Neuronal stem cell (in vitro differentiated cells): ENCODE measurements at regions not wholly inside any gene's neighbourhood (a gene's known extent, or its start where the extent isn't known, plus 50 kb on each side); places are given as distances from the start of the nearest gene placed in this dataset.

ENCODE experiments used
- DNase-seq: peaks from one replicate; pipeline ENCODE4 v3.0.0-alpha.2; 2013; ENCODE audit warnings: low spot score
- H2AFZ ChIP-seq: one replicate; pipeline ENCODE4 v1.6.1; 2013; ENCODE audit warnings: mild to moderate bottlenecking, low read length, inconsistent platforms
- H2AK5ac ChIP-seq: 2 replicates; pipeline ENCODE4 v1.6.1; 2013; ENCODE audit warnings: low read depth, mild to moderate bottlenecking, inconsistent platforms, low read length, moderate library complexity, mixed read lengths
- H2BK120ac ChIP-seq: 2 replicates; pipeline ENCODE4 v1.6.1; 2013; ENCODE audit warnings: low read depth, mild to moderate bottlenecking, inconsistent platforms, low read length, moderate library complexity, mixed read lengths
- H2BK12ac ChIP-seq: one replicate; pipeline ENCODE4 v1.6.1; 2013; ENCODE audit warnings: low read length, inconsistent platforms
- H2BK15ac ChIP-seq: 2 replicates; pipeline ENCODE4 v1.6.1; 2013; ENCODE audit warnings: mild to moderate bottlenecking, low read length, inconsistent platforms, mixed read lengths
- H2BK5ac ChIP-seq: one replicate; pipeline ENCODE4 v1.6.1; 2013; ENCODE audit warnings: inconsistent platforms, mild to moderate bottlenecking, low read length, moderate library complexity
- H3K14ac ChIP-seq: one replicate; pipeline ENCODE4 v1.6.1; 2013; ENCODE audit warnings: low read length, inconsistent platforms
- H3K18ac ChIP-seq: 2 replicates; pipeline ENCODE4 v1.6.1; 2013; ENCODE audit warnings: low read length, inconsistent platforms
- H3K23ac ChIP-seq: 2 replicates; pipeline ENCODE4 v1.6.1; 2013; ENCODE audit warnings: low read depth, mild to moderate bottlenecking, mixed read lengths, low read length, inconsistent platforms; ENCODE audit not compliant: poor library complexity
- H3K27ac ChIP-seq: replicated peaks from 3 replicates; pipeline ENCODE4 v1.5.1; 2013; ENCODE audit warnings: low read length, inconsistent platforms
- H3K27me3 ChIP-seq, 3 experiments: 2 replicates each; pipeline ENCODE4 v1.6.1; 2013; ENCODE audit warnings: low read length in 3 of 3, mild to moderate bottlenecking in 2 of 3, inconsistent platforms in 1 of 3, low read depth in 1 of 3, mixed read lengths in 1 of 3, moderate library complexity in 1 of 3; ENCODE audit not compliant: control insufficient read depth in 3 of 3, insufficient read depth in 3 of 3
- H3K36me3 ChIP-seq, 2 donors: replicated peaks in 1 of 2; 2 replicates each; pipeline ENCODE4 v1.6.1; 2013; ENCODE audit warnings: low read length in 2 of 2; ENCODE audit not compliant: control insufficient read depth in 2 of 2, insufficient read depth in 2 of 2
- H3K4ac ChIP-seq: 2 replicates; pipeline ENCODE4 v1.6.1; 2013; ENCODE audit warnings: inconsistent platforms, mild to moderate bottlenecking, low read length, moderate library complexity
- H3K4me1 ChIP-seq, 2 donors: 1 replicate in 1 of 2; 2 replicates in 1 of 2; pipeline ENCODE4 v1.6.1; 2013; ENCODE audit warnings: low read length in 2 of 2, low read depth in 1 of 2; ENCODE audit not compliant: control insufficient read depth in 2 of 2, insufficient read depth in 1 of 2
- H3K4me2 ChIP-seq: one replicate; pipeline ENCODE4 v1.6.1; 2013; ENCODE audit warnings: mild to moderate bottlenecking, low read length, inconsistent platforms; ENCODE audit not compliant: insufficient read depth, poor library complexity, severe bottlenecking
- H3K4me3 ChIP-seq, 2 donors: 2 replicates each; pipeline ENCODE4 v1.5.1; 2013; ENCODE audit warnings: low read length in 2 of 2, mild to moderate bottlenecking in 2 of 2, inconsistent platforms in 1 of 2, moderate library complexity in 1 of 2
- H3K79me1 ChIP-seq: one replicate; pipeline ENCODE4 v1.6.1; 2013; ENCODE audit warnings: low read depth, mild to moderate bottlenecking, inconsistent platforms, low read length, moderate library complexity
- H3K9ac ChIP-seq: one replicate; pipeline ENCODE4 v1.6.1; 2013; ENCODE audit warnings: mild to moderate bottlenecking, low read depth, low read length, inconsistent platforms; ENCODE audit not compliant: poor library complexity
- H3K9me3 ChIP-seq, 2 donors: replicated peaks in 1 of 2; 2 replicates each; pipeline versions ENCODE3 to v1.6.1; 2013; ENCODE audit warnings: low read length in 2 of 2, mild to moderate bottlenecking in 2 of 2, inconsistent platforms in 1 of 2, low read depth in 1 of 2, mixed read lengths in 1 of 2, moderate library complexity in 1 of 2; ENCODE audit not compliant: control insufficient read depth in 2 of 2, insufficient read depth in 1 of 2
- H4K8ac ChIP-seq: one replicate; pipeline ENCODE4 v1.6.1; 2013; ENCODE audit warnings: low read depth, mild to moderate bottlenecking, inconsistent platforms, low read length, moderate library complexity
- H4K91ac ChIP-seq: one replicate; pipeline ENCODE4 v1.6.1; 2013; ENCODE audit warnings: low read length, low read depth, mild to moderate bottlenecking, inconsistent platforms; ENCODE audit not compliant: poor library complexity
- WGBS, 2 donors: extraction: QIAGEN DNeasy Blood & Tissue Kit; methylation state at CpG; one replicate each; pipeline ENCODE4 v1.1.7; 2013; ENCODE audit warnings: missing lambda C conversion rate in 2 of 2, mixed read lengths in 1 of 2; ENCODE audit not compliant: insufficient read length in 2 of 2, insufficient replicate concordance in 1 of 2; ENCODE audit errors: extremely low coverage in 2 of 2; 5-methylcytosine and 5-hydroxymethylcytosine counted together

- no peak overlapping the region for H4K8ac ChIP-seq
- H3K36me3 ChIP-seq = no peaks in the 10 kb centered on the region
- no CpG with 5 or more reads among the region's 6 CpGs for WGBS, 2 donors
Observed at GRCh38 chr10:130664526-130664925, 528.3 kb downstream of the GLRX3 start.

GRCh38 chr10:130666215-130666614, 530.0 kb downstream of the GLRX3 start:
- H3K4me2 ChIP-seq = no peak overlapping the region
- no peaks in the 10 kb centered on the region for H3K36me3 ChIP-seq
- H2BK120ac ChIP-seq = no peak overlapping the region
- H2AK5ac ChIP-seq = no peak overlapping the region
- H3K27me3 ChIP-seq = no peaks in the 10 kb centered on the region
- no CpG with 5 or more reads among the region's 9 CpGs for WGBS, 2 donors
- no peak overlapping the region for H3K14ac ChIP-seq
- no peak overlapping the region for H3K23ac ChIP-seq
- DNase-seq = no peak
- no peak overlapping the region for H3K4ac ChIP-seq
- H3K4me3 ChIP-seq = no peak overlapping the region
- H3K9me3 ChIP-seq = no peaks in the 10 kb centered on the region
- no peak overlapping the region for H3K27ac ChIP-seq
- no peak overlapping the region for H4K8ac ChIP-seq
- H4K91ac ChIP-seq = no peak overlapping the region
- H3K79me1 ChIP-seq = no peaks in the 10 kb centered on the region
- H2BK5ac ChIP-seq = no peak overlapping the region
- no peak overlapping the region for H2BK12ac ChIP-seq
- no peak overlapping the region for H2AFZ ChIP-seq
- no peak overlapping the region for H3K18ac ChIP-seq
- no peaks in the 10 kb centered on the region for H3K4me1 ChIP-seq
- no peak overlapping the region for H3K9ac ChIP-seq
- H2BK15ac ChIP-seq = no peak overlapping the region

More at GRCh38 chr10:130664526-130664925, 528.3 kb downstream of the GLRX3 start:
- Histone ChIP-seq H2BK5ac (no peak overlapping the region), H3K18ac (no peak overlapping the region), H3K9ac (no peak overlapping the region), H3K27me3 (no peaks in the 10 kb centered on the region), H4K91ac (no peak overlapping the region), H2AFZ (no peak overlapping the region), H3K79me1 (no peaks in the 10 kb centered on the region), H3K4me3 (no peak overlapping the region), H3K4me1 (no peaks in the 10 kb centered on the region), H2BK15ac (no peak overlapping the region), H2BK12ac (no peak overlapping the region), H3K14ac (no peak overlapping the region), H2BK120ac (no peak overlapping the region), H3K4ac (no peak overlapping the region), H3K23ac (no peak overlapping the region), H3K4me2 (no peak overlapping the region), H3K27ac (no peak overlapping the region), H3K9me3 (no peaks in the 10 kb centered on the region), H2AK5ac (no peak overlapping the region)
- no peak for DNase-seq

- Histone ChIP-seq H3K4ac (no peak overlapping the region), H2AK5ac (no peak overlapping the region), H3K4me1 (no peaks in the 10 kb centered on the region), H3K27ac (no peak overlapping the region), H3K79me1 (no peaks in the 10 kb centered on the region), H3K36me3 (no peaks in the 10 kb centered on the region), H3K27me3 (no peaks in the 10 kb centered on the region), H3K14ac (no peak overlapping the region), H3K9ac (no peak overlapping the region), H4K91ac (no peak overlapping the region), H3K9me3 (no peaks in the 10 kb centered on the region), H4K8ac (no peak overlapping the region), H2BK120ac (no peak overlapping the region), H2BK5ac (no peak overlapping the region), H3K18ac (no peak overlapping the region), H3K4me3 (no peak overlapping the region), H2BK15ac (no peak overlapping the region), H3K23ac (no peak overlapping the region), H2AFZ (no peak overlapping the region), H2BK12ac (no peak overlapping the region), H3K4me2 (no peak overlapping the region)
- no CpG with 5 or more reads among the region's 6 CpGs for WGBS, 2 donors
- peak; percentile 26 for DNase-seq
Observed at GRCh38 chr10:130686689-130687300, 550.6 kb downstream of the GLRX3 start.

GRCh38 chr10:130687566-130687965, 551.4 kb downstream of the GLRX3 start:
- H2BK120ac ChIP-seq = no peak overlapping the region
- H3K9me3 ChIP-seq = no peaks in the 10 kb centered on the region
- no peak overlapping the region for H3K14ac ChIP-seq
- no peak overlapping the region for H2BK12ac ChIP-seq
- no peak overlapping the region for H2AK5ac ChIP-seq
- H3K4me2 ChIP-seq = no peak overlapping the region
- no peak overlapping the region for H3K9ac ChIP-seq
- H4K8ac ChIP-seq = no peak overlapping the region
- H3K27me3 ChIP-seq = no peaks in the 10 kb centered on the region
- no peaks in the 10 kb centered on the region for H3K4me1 ChIP-seq
- no peak overlapping the region for H2BK5ac ChIP-seq
- no peak for DNase-seq
- no peak overlapping the region for H2BK15ac ChIP-seq
- H3K23ac ChIP-seq = no peak overlapping the region
- H3K27ac ChIP-seq = no peak overlapping the region
- no peak overlapping the region for H4K91ac ChIP-seq
- H2AFZ ChIP-seq = no peak overlapping the region
- WGBS, 2 donors = no CpG with 5 or more reads among the region's 5 CpGs
- no peak overlapping the region for H3K4me3 ChIP-seq
- H3K18ac ChIP-seq = no peak overlapping the region
- H3K79me1 ChIP-seq = no peaks in the 10 kb centered on the region
- no peaks in the 10 kb centered on the region for H3K36me3 ChIP-seq
- no peak overlapping the region for H3K4ac ChIP-seq
